IPS DF 6.9 (cell line): ENCODE measurements at regions not wholly inside any gene's neighbourhood (a gene's known extent, or its start where the extent isn't known, plus 50 kb on each side); places are given as distances from the start of the nearest gene placed in this dataset.

Experiments used
- DNase-seq: peaks from one replicate; pipeline ENCODE4 v3.0.0-alpha.2; 2013; ENCODE audit warnings: low read depth, low spot score
- H3K27ac ChIP-seq: one replicate; pipeline ENCODE4 v1.5.1; 2013; ENCODE audit warnings: low read length, control low read depth
- H3K27me3 ChIP-seq: 2 replicates; pipeline ENCODE4 v1.6.1; 2013; ENCODE audit warnings: mild to moderate bottlenecking, low read length; ENCODE audit not compliant: control insufficient read depth, insufficient read depth
- H3K36me3 ChIP-seq: 2 replicates; pipeline ENCODE4 v1.6.1; 2013; ENCODE audit warnings: low read length; ENCODE audit not compliant: control insufficient read depth, insufficient read depth
- H3K4me1 ChIP-seq: 2 replicates; pipeline ENCODE4 v1.6.1; 2013; ENCODE audit warnings: low read length; ENCODE audit not compliant: control insufficient read depth, insufficient read depth
- H3K4me3 ChIP-seq: 2 replicates; pipeline ENCODE4 v1.5.1; 2013; ENCODE audit warnings: mild to moderate bottlenecking, low read length
- H3K9me3 ChIP-seq: 2 replicates; pipeline ENCODE4 v1.6.1; 2013; ENCODE audit warnings: low read length, inconsistent platforms; ENCODE audit not compliant: control insufficient read depth, insufficient read depth
- WGBS: extraction: QIAGEN DNeasy Blood & Tissue Kit; methylation state at CpG from one replicate; pipeline ENCODE4 v1.1.7; 2013; ENCODE audit warnings: mixed read lengths, missing lambda C conversion rate; ENCODE audit not compliant: insufficient read length, insufficient coverage; 5-methylcytosine and 5-hydroxymethylcytosine counted together

GRCh38 chr1:229059671-229060539, 211.0 kb upstream of the RAB4A start:
- DNase-seq: no peak
- no peak overlapping the region for H3K27ac ChIP-seq
- H3K36me3 ChIP-seq: no peaks in the 10 kb centered on the region
- no CpG with 5 or more reads among the region's 9 CpGs for WGBS
- no peaks in the 10 kb centered on the region for H3K27me3 ChIP-seq
- H3K4me1 ChIP-seq: no peaks in the 10 kb centered on the region
- H3K9me3 ChIP-seq: no peaks in the 10 kb centered on the region
- H3K4me3 ChIP-seq: no peak overlapping the region

GRCh38 chr1:229062135-229062534, 208.8 kb upstream of the RAB4A start:
- Histone ChIP-seq H3K27me3 (no peaks in the 10 kb centered on the region), H3K9me3 (no peaks in the 10 kb centered on the region), H3K36me3 (no peaks in the 10 kb centered on the region), H3K4me3 (no peak overlapping the region), H3K27ac (no peak overlapping the region), H3K4me1 (no peaks in the 10 kb centered on the region)
- DNase-seq: no peak
- no CpG with 5 or more reads among the region's 5 CpGs for WGBS

DNA sequence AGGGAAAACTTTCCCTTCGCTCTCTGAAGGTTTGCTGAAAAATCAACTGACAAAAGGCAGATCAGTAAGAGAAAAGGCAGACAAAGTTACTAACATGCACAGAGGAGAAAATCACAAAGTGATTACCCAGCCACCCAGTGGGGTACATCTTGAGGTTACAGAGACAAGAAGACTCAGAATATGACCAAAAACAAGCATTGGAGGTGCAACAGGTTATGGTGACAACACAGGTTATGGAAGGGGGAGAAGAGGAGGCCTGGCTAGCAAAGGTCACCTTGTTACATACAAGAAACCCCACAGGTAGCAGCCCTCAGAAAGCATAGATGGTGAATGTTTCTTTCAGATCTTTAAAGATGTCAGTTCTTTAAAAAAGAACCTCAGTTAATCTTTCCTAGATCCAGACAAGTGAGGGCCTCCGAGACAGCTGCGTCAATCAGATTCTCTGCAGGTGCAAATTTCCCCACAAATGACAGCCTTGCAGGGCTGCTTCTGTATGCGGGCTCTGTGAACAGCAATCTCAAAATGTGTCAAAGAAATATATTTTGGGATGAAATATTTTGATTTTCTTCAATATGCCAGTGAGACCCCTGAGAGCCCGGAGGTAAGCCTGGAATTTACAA, 207.6 kb upstream of the RAB4A start:
- H3K27ac ChIP-seq: no peak overlapping the region
- no peaks in the 10 kb centered on the region for H3K4me1 ChIP-seq
- WGBS: no CpG with 5 or more reads among the region's 5 CpGs
- H3K4me3 ChIP-seq: no peak overlapping the region
- no peaks in the 10 kb centered on the region for H3K36me3 ChIP-seq
- DNase-seq: no peak
- H3K9me3 ChIP-seq: no peaks in the 10 kb centered on the region
- no peaks in the 10 kb centered on the region for H3K27me3 ChIP-seq

- no peaks in the 10 kb centered on the region for H3K27me3 ChIP-seq
- no peak overlapping the region for H3K27ac ChIP-seq
- no peak overlapping the region for H3K4me3 ChIP-seq
- H3K9me3 ChIP-seq: no peaks in the 10 kb centered on the region
- H3K4me1 ChIP-seq: no peaks in the 10 kb centered on the region
- H3K36me3 ChIP-seq: no peaks in the 10 kb centered on the region
- DNase-seq: no peak
- no CpG with 5 or more reads among the region's 12 CpGs for WGBS
Measured at GRCh38 chr1:229064320-229065168, 206.4 kb upstream of the RAB4A start.

GRCh38 chr1:229065613-229066012, 205.3 kb upstream of the RAB4A start:
- no peaks in the 10 kb centered on the region for H3K9me3 ChIP-seq
- no CpG with 5 or more reads among the region's 3 CpGs for WGBS
- H3K4me1 ChIP-seq: no peaks in the 10 kb centered on the region
- DNase-seq: no peak
- H3K36me3 ChIP-seq: no peaks in the 10 kb centered on the region
- no peak overlapping the region for H3K27ac ChIP-seq
- no peaks in the 10 kb centered on the region for H3K27me3 ChIP-seq
- no peak overlapping the region for H3K4me3 ChIP-seq

DNA sequence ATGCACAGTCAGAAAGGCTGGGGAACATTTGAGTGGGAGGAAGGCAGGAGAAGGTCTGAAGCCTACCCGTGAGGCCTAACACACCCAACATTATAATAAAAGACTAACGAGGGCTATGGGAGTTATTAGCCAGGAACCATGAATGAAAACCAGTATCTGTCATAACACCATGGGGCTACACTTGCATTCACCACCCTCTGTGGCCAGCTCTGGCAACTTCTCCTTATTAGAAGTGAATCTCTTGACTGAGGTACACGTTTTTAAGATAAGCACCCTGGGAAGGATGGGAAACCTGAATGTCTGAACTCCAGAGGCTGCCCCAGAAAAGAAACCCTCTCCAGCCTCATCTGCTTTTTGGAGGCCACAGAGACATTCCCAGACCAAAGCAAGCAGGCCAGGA, 204.3 kb upstream of the RAB4A start:
- Histone ChIP-seq H3K4me3 (no peak overlapping the region), H3K9me3 (no peaks in the 10 kb centered on the region), H3K4me1 (no peaks in the 10 kb centered on the region), H3K27me3 (no peaks in the 10 kb centered on the region), H3K27ac (no peak overlapping the region), H3K36me3 (no peaks in the 10 kb centered on the region)
- no CpG with 5 or more reads among the region's 3 CpGs for WGBS
- DNase-seq: no peak

- WGBS: no CpG with 5 or more reads among the region's 5 CpGs
- Histone ChIP-seq H3K9me3 (no peaks in the 10 kb centered on the region), H3K4me3 (no peak overlapping the region), H3K27ac (no peak overlapping the region), H3K36me3 (no peaks in the 10 kb centered on the region), H3K4me1 (no peaks in the 10 kb centered on the region), H3K27me3 (no peaks in the 10 kb centered on the region)
- no peak for DNase-seq
Measured at GRCh38 chr1:229067546-229067945, 203.4 kb upstream of the RAB4A start.

DNA sequence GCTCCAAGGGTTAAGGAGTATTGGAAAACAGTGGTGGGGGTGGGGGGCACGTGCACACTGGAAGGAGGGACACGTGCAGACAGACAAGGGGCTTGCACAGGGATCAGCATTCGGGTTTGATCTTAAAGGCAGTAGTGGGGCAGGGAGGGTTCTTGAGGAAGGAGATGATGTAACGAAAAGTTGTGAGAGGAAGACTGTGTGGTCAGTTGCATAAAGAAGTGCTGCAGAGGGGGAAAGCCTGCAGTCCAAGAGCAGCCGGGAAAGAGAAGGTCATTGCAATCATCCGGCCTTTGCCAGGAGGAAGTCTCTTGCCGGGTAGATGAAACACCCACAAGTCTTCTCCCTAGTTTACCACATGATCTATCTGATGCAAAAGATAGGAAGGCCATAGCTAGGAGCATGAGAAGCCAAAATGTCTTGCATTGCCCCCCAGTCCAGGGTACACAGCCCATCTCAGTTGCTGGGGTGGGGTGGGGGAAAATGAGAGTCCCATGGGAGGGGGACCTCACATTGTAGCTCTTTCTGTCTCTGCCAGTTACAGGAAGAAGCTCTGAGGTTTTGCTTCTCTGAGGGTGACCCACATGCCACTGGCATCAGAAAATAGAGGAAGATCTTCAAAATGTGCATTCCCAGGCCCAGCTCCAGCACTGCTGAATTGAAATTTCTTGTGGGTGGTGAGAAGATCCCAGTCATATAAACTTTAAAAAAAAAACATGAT, 202.5 kb upstream of the RAB4A start:
- Histone ChIP-seq H3K36me3 (no peaks in the 10 kb centered on the region), H3K9me3 (no peaks in the 10 kb centered on the region), H3K4me1 (no peaks in the 10 kb centered on the region), H3K27ac (no peak overlapping the region), H3K27me3 (no peaks in the 10 kb centered on the region), H3K4me3 (no peak overlapping the region)
- 100% methylated on average over 1 of the region's 7 CpGs for WGBS
- no peak for DNase-seq

DNA sequence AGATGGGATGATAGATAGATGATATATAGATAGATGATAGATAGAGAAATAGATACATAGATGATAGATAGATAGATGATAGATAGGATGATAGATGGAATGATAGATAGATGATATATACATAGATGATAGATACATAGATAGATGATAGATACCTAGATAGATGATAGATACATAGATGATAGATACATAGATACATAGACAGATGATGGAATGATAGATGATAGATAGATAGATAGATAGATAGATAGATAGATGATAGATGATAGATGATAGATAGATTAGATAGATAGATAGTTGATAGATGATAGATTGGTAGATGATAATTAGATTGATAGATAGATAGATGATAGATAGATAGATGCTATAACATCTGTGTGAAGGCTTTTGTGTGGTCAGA, 201.7 kb upstream of the RAB4A start:
- Histone ChIP-seq H3K27ac (no peak overlapping the region), H3K4me3 (no peak overlapping the region), H3K27me3 (no peaks in the 10 kb centered on the region), H3K9me3 (no peaks in the 10 kb centered on the region), H3K4me1 (no peaks in the 10 kb centered on the region), H3K36me3 (no peaks in the 10 kb centered on the region)
- no peak for DNase-seq

GRCh38 chr1:229070168-229070567, 200.7 kb upstream of the RAB4A start:
- Histone ChIP-seq H3K27me3 (no peaks in the 10 kb centered on the region), H3K9me3 (no peaks in the 10 kb centered on the region), H3K36me3 (no peaks in the 10 kb centered on the region), H3K4me1 (no peaks in the 10 kb centered on the region), H3K27ac (no peak overlapping the region), H3K4me3 (no peak overlapping the region)
- no peak for DNase-seq
- no CpG with 5 or more reads among the region's 5 CpGs for WGBS
